Testis (tissue), 2 donors: ENCODE measurements at regions not wholly inside any gene's neighbourhood (a gene's known extent, or its start where the extent isn't known, plus 50 kb on each side); places are given as distances from the start of the nearest gene placed in this dataset.

Experiments
- POLR2A ChIP-seq: fragments of 450-650 bp; IDR thresholded peaks from one replicate; pipeline ENCODE4 v1.6.1; 2017; ENCODE audit warnings: antibody characterized with exemption, mild to moderate bottlenecking, moderate library complexity
- TF ChIP-seq, protein P1 (sequence below), 3 experiments: fragments of 450-650 bp in 2 of 3; fragments of 200-600 bp in 1 of 3; sonication (generic) in 1 of 3; IDR thresholded peaks; one replicate each; pipeline ENCODE4 v1.5.1; 2016 to 2019; ENCODE audit warnings: antibody characterized with exemption in 3 of 3, mild to moderate bottlenecking in 2 of 3, moderate library complexity in 1 of 3

GRCh38 chr1:65691152-65691900 is 101.4 kb upstream of the PDE4B start:
- TF ChIP-seq, protein P1, sequence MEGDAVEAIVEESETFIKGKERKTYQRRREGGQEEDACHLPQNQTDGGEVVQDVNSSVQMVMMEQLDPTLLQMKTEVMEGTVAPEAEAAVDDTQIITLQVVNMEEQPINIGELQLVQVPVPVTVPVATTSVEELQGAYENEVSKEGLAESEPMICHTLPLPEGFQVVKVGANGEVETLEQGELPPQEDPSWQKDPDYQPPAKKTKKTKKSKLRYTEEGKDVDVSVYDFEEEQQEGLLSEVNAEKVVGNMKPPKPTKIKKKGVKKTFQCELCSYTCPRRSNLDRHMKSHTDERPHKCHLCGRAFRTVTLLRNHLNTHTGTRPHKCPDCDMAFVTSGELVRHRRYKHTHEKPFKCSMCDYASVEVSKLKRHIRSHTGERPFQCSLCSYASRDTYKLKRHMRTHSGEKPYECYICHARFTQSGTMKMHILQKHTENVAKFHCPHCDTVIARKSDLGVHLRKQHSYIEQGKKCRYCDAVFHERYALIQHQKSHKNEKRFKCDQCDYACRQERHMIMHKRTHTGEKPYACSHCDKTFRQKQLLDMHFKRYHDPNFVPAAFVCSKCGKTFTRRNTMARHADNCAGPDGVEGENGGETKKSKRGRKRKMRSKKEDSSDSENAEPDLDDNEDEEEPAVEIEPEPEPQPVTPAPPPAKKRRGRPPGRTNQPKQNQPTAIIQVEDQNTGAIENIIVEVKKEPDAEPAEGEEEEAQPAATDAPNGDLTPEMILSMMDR (IDR thresholded peaks at IDR 0.05): no peak
- TF ChIP-seq POLR2A: no peak
